H9 (cell line): ENCODE measurements at regions not wholly inside any gene's neighbourhood (a gene's known extent, or its start where the extent isn't known, plus 50 kb on each side); places are given as distances from the start of the nearest gene placed in this dataset.
A peak's percentile ranks its signal among the peaks of the same experiment; 100 is the strongest.

Experiments
- DNase-seq: peaks from one replicate; pipeline ENCODE4 v3.0.0-alpha.2; 2017
- H2AFZ ChIP-seq: one replicate; pipeline ENCODE4 v1.6.1; 2013; ENCODE audit warnings: mild to moderate bottlenecking, low read length, control low read depth, moderate library complexity
- H2AK5ac ChIP-seq: 2 replicates; pipeline ENCODE4 v1.6.1; 2013; ENCODE audit warnings: low read length, control low read depth, mixed read lengths; ENCODE audit not compliant: insufficient read length
- H2BK120ac ChIP-seq: one replicate; pipeline ENCODE4 v1.6.1; 2013; ENCODE audit warnings: low read depth, mild to moderate bottlenecking, low read length, control low read depth, inconsistent platforms; ENCODE audit not compliant: poor library complexity, severe bottlenecking
- H2BK12ac ChIP-seq: 2 replicates; pipeline ENCODE4 v1.6.1; 2013; ENCODE audit warnings: low read length, control low read depth, mixed read lengths, low read depth; ENCODE audit not compliant: insufficient read length
- H2BK15ac ChIP-seq: 2 replicates; pipeline ENCODE4 v1.6.1; 2013; ENCODE audit warnings: low read depth, low read length, control low read depth
- H2BK20ac ChIP-seq: one replicate; pipeline ENCODE4 v1.6.1; 2013; ENCODE audit warnings: low read depth, mild to moderate bottlenecking, low read length, control low read depth, inconsistent platforms; ENCODE audit not compliant: poor library complexity, severe bottlenecking
- H2BK5ac ChIP-seq: 2 replicates; pipeline ENCODE4 v1.6.1; 2013; ENCODE audit warnings: low read length, control low read depth, mixed read lengths; ENCODE audit not compliant: insufficient read length
- H3K14ac ChIP-seq: 2 replicates; pipeline ENCODE4 v1.6.1; 2013; ENCODE audit warnings: low read length, control low read depth; ENCODE audit not compliant: insufficient read depth
- H3K18ac ChIP-seq: 2 replicates; pipeline ENCODE4 v1.6.1; 2013; ENCODE audit warnings: low read depth, mild to moderate bottlenecking, mixed read lengths, low read length, control low read depth; ENCODE audit not compliant: insufficient read length
- H3K23ac ChIP-seq: 2 replicates; pipeline ENCODE4 v1.6.1; 2013; ENCODE audit warnings: low read length, control low read depth, mixed read lengths, low read depth; ENCODE audit not compliant: insufficient read length
- H3K23me2 ChIP-seq: 2 replicates; pipeline ENCODE4 v1.6.1; 2013; ENCODE audit warnings: low read depth, mild to moderate bottlenecking, mixed read lengths, low read length, control low read depth; ENCODE audit not compliant: insufficient read length, poor library complexity, severe bottlenecking
- H3K27ac ChIP-seq: 2 replicates; pipeline ENCODE4 v1.5.1; 2013; ENCODE audit warnings: low read length, control low read depth, mixed read lengths, low read depth; ENCODE audit not compliant: insufficient read length
- H3K27me3 ChIP-seq: 2 replicates; pipeline ENCODE4 v1.6.1; 2013; ENCODE audit warnings: low read length, control low read depth, inconsistent platforms; ENCODE audit not compliant: insufficient read depth
- H3K4ac ChIP-seq: 2 replicates; pipeline ENCODE4 v1.6.1; 2013; ENCODE audit warnings: low read depth, mild to moderate bottlenecking, control low read depth, inconsistent platforms, low read length, moderate library complexity
- H3K4me1 ChIP-seq: 2 replicates; pipeline ENCODE4 v1.6.1; 2013; ENCODE audit warnings: low read length, control low read depth, inconsistent platforms; ENCODE audit not compliant: insufficient read depth
- H3K4me2 ChIP-seq: 2 replicates; pipeline ENCODE4 v1.6.1; 2013; ENCODE audit warnings: low read length, control low read depth, mixed read lengths; ENCODE audit not compliant: insufficient read length, insufficient read depth
- H3K56ac ChIP-seq: 2 replicates; pipeline ENCODE4 v1.6.1; 2013; ENCODE audit warnings: low read depth, mild to moderate bottlenecking, mixed read lengths, low read length, control low read depth; ENCODE audit not compliant: insufficient read length
- H3K79me1 ChIP-seq: 2 replicates; pipeline ENCODE4 v1.6.1; 2013; ENCODE audit warnings: low read depth, mild to moderate bottlenecking, moderate library complexity, low read length, control low read depth, inconsistent platforms; ENCODE audit not compliant: insufficient read depth, poor library complexity, severe bottlenecking
- H3K79me2 ChIP-seq: 2 replicates; pipeline ENCODE4 v1.6.1; 2013; ENCODE audit warnings: low read length, control low read depth, inconsistent platforms; ENCODE audit not compliant: insufficient read depth
- H3K9ac ChIP-seq: 2 replicates; pipeline ENCODE4 v1.6.1; 2013; ENCODE audit warnings: low read length, control low read depth, mixed read lengths; ENCODE audit not compliant: insufficient read length; ENCODE audit errors: extremely low read depth
- H3K9me3 ChIP-seq: one replicate; pipeline ENCODE4 v1.6.1; 2013; ENCODE audit warnings: low read depth, low read length, inconsistent platforms; ENCODE audit not compliant: control insufficient read depth
- H3T11ph ChIP-seq: one replicate; pipeline ENCODE4 v1.6.1; 2013; ENCODE audit warnings: mild to moderate bottlenecking, low read length, control low read depth, inconsistent platforms
- H4K20me1 ChIP-seq: one replicate; pipeline ENCODE4 v1.6.1; 2013; ENCODE audit not compliant: control insufficient read depth, insufficient read length, insufficient read depth
- H4K5ac ChIP-seq: 2 replicates; pipeline ENCODE4 v1.6.1; 2013; ENCODE audit warnings: low read depth, mild to moderate bottlenecking, mixed read lengths, low read length, control low read depth; ENCODE audit not compliant: insufficient read length
- H4K8ac ChIP-seq: replicated peaks from 2 replicates; pipeline ENCODE4 v1.6.1; 2013; ENCODE audit warnings: low read length, control low read depth, mixed read lengths, low read depth; ENCODE audit not compliant: insufficient read length
- H4K91ac ChIP-seq: 2 replicates; pipeline ENCODE4 v1.6.1; 2013; ENCODE audit warnings: low read depth, mild to moderate bottlenecking, moderate library complexity, mixed read lengths, low read length, control low read depth; ENCODE audit not compliant: insufficient read length
- H3K27ac Mint-ChIP-seq, 3 experiments: 2 replicates in 2 of 3; 3 replicates in 1 of 3; pipeline ENCODE4 v1.8.0; 2020 to 2021; ENCODE audit warnings: mixed read lengths in 3 of 3, mild to moderate bottlenecking in 1 of 3, moderate library complexity in 1 of 3
- H3K27me3 Mint-ChIP-seq: 2 replicates; pipeline ENCODE4 v1.8.0; 2021; ENCODE audit warnings: low read depth, mild to moderate bottlenecking, moderate library complexity, mixed read lengths
- H3K36me3 Mint-ChIP-seq, 3 experiments: 2 replicates in 2 of 3; 3 replicates in 1 of 3; pipeline ENCODE4 v1.8.0; 2020 to 2021; ENCODE audit warnings: low read depth in 3 of 3, mixed read lengths in 3 of 3; ENCODE audit not compliant: insufficient read depth in 1 of 3
- H3K4me1 Mint-ChIP-seq, 2 experiments: 2 replicates each; pipeline ENCODE4 v1.8.0; 2020; ENCODE audit warnings: mixed read lengths in 2 of 2
- H3K4me3 Mint-ChIP-seq, 2 experiments: 2 replicates in 1 of 2; 3 replicates in 1 of 2; pipeline ENCODE4 v1.8.0; 2020 to 2021; ENCODE audit warnings: mild to moderate bottlenecking in 2 of 2, mixed read lengths in 2 of 2, moderate library complexity in 1 of 2
- H3K9me3 Mint-ChIP-seq, 2 experiments: 2 replicates in 1 of 2; 3 replicates in 1 of 2; pipeline ENCODE4 v1.8.0; 2020; ENCODE audit warnings: mild to moderate bottlenecking in 2 of 2, mixed read lengths in 2 of 2, moderate library complexity in 1 of 2
- CTCF ChIP-seq: fragments of 200-600 bp; sonication (generic); conservative IDR thresholded peaks from 3 replicates; pipeline ENCODE4 v1.8.0; 2021; ENCODE audit warnings: antibody characterized with exemption, mild to moderate bottlenecking
- WGBS: extraction: QIAGEN DNeasy Blood & Tissue Kit; methylation state at CpG from one replicate; pipeline ENCODE4 v1.1.7; 2013; ENCODE audit warnings: missing lambda C conversion rate, low lambda C conversion rate, mixed read lengths; ENCODE audit not compliant: insufficient read length; ENCODE audit errors: extremely low coverage; 5-methylcytosine and 5-hydroxymethylcytosine counted together

- H2BK12ac ChIP-seq: no peak overlapping the region
- H2BK120ac ChIP-seq: no peak overlapping the region
- no peaks in the 10 kb centered on the region for H3K23me2 ChIP-seq
- H3K56ac ChIP-seq: no peak overlapping the region
- no peak overlapping the region for H2AFZ ChIP-seq
- H2BK20ac ChIP-seq: no peak overlapping the region
- H3K4me2 ChIP-seq: no peak overlapping the region
- no peak overlapping the region for H3K18ac ChIP-seq
- peaks cover 5% of the 10 kb centered on the region; the same call in 1 of the 2 replicates for H3K4me1 ChIP-seq
- Mint-ChIP-seq H3K27ac (peak overlapping the region in 2 of 3 experiments; percentile 28 to 46; a peak in 2 of 7 replicates), H3K4me3 (no peak overlapping the region), H3K9me3 (peaks cover 0 to 4% of the 10 kb centered on the region in 2 experiments; a peak in 2 of 5 replicates), H3K27me3 (peaks cover 12% of the 10 kb centered on the region), H3K36me3 (peaks cover 0 to 4% (median 0%) of the 10 kb centered on the region in 3 experiments; a peak in 2 of 7 replicates), H3K4me1 (peaks cover 31 to 32% of the 10 kb centered on the region in 2 experiments)
- no peak overlapping the region for H2BK15ac ChIP-seq
- no peak overlapping the region for H4K91ac ChIP-seq
- no peak overlapping the region for H3K4ac ChIP-seq
- H3K79me2 ChIP-seq: no peaks in the 10 kb centered on the region
- H3K23ac ChIP-seq: no peak overlapping the region
- no peaks in the 10 kb centered on the region for H3K79me1 ChIP-seq
- TF ChIP-seq CTCF: no peak
- no peak overlapping the region for H4K5ac ChIP-seq
- H2BK5ac ChIP-seq: no peak overlapping the region
- H3K14ac ChIP-seq: no peak overlapping the region
- no peaks in the 10 kb centered on the region for H3K9me3 ChIP-seq
- H3K9ac ChIP-seq: no peak overlapping the region
- no CpG with 5 or more reads among the region's 2 CpGs for WGBS
- no peaks in the 10 kb centered on the region for H4K20me1 ChIP-seq
- H4K8ac ChIP-seq: no peak overlapping the region
- no peaks in the 10 kb centered on the region for H3K27me3 ChIP-seq
- no peak overlapping the region for H2AK5ac ChIP-seq
- H3K27ac ChIP-seq: no peak overlapping the region
- peak; percentile 33 for DNase-seq
- H3T11ph ChIP-seq: no peak overlapping the region
Measured at GRCh38 chr3:27025718-27026117, 343.5 kb downstream of the NEK10 start.
